ENCODE measurements at regions not wholly inside any gene's neighbourhood (a gene's known extent, or its start where the extent isn't known, plus 50 kb on each side); places are given as distances from the start of the nearest gene placed in this dataset.
A peak's percentile ranks its signal among the peaks of the same experiment; 100 is the strongest.

GRCh38 chr10:88083597-88083989 is 220.2 kb downstream of the PTEN start:
- DNase-seq: no peak

- no peak for DNase-seq
Observed at GRCh38 chr10:88086187-88086960, 222.9 kb downstream of the PTEN start.

GRCh38 chr10:88088441-88089340 is 225.3 kb downstream of the PTEN start:
- no peak for DNase-seq

GRCh38 chr10:88089498-88089897 is 226.1 kb downstream of the PTEN start:
- DNase-seq: no peak

- no peak for DNase-seq
Observed at GRCh38 chr10:88090568-88091214, 227.3 kb downstream of the PTEN start.

- DNase-seq: peak; percentile 53
Observed at GRCh38 chr10:88091490-88092061, 228.2 kb downstream of the PTEN start.

- DNase-seq: no peak
Observed at GRCh38 chr10:88092265-88092664, 228.8 kb downstream of the PTEN start.

GRCh38 chr10:88092973-88093372 is 229.5 kb downstream of the PTEN start:
- no peak for DNase-seq

GRCh38 chr10:88094795-88095194 is 231.4 kb downstream of the PTEN start:
- no peak for DNase-seq

- DNase-seq: no peak
Observed at GRCh38 chr10:88095223-88095721, 231.8 kb downstream of the PTEN start.

GRCh38 chr10:88095778-88096431 is 232.5 kb downstream of the PTEN start:
- DNase-seq: no peak

GRCh38 chr10:88097092-88097516 is 233.7 kb downstream of the PTEN start:
- no peak for DNase-seq

- no peak for DNase-seq
Observed at GRCh38 chr10:88097536-88097935, 234.1 kb downstream of the PTEN start.

GRCh38 chr10:88100281-88100680 is 236.9 kb downstream of the PTEN start:
- DNase-seq: no peak

GRCh38 chr10:88101666-88102065 is 238.2 kb downstream of the PTEN start:
- DNase-seq: no peak

GRCh38 chr10:88103576-88103975 is 240.2 kb downstream of the PTEN start:
- DNase-seq: no peak

- DNase-seq: no peak
Observed at GRCh38 chr10:88104223-88104622, 240.8 kb downstream of the PTEN start.

- DNase-seq: no peak
Observed at GRCh38 chr10:88106366-88106765, 242.9 kb downstream of the PTEN start.

- no peak for DNase-seq
Observed at GRCh38 chr10:88107296-88108097, 244.1 kb downstream of the PTEN start.

GRCh38 chr10:88108115-88108610 is 244.7 kb downstream of the PTEN start:
- no peak for DNase-seq

- DNase-seq: no peak
Observed at GRCh38 chr10:88110355-88110754, 246.9 kb downstream of the PTEN start.

Measured in activated CD4-positive, CD25-positive, alpha-beta regulatory T cell treated with anti-CD3 and anti-CD28 coated beads, Interleukin-2, amount 50 U/mL, for 72 hours (primary cell).